ENCODE measurements at regions not wholly inside any gene's neighbourhood (a gene's known extent, or its start where the extent isn't known, plus 50 kb on each side); places are given as distances from the start of the nearest gene placed in this dataset.
"Not testable (repeated sequence)": the region's sequence is repeated elsewhere in the genome, so short reads cannot be mapped to it uniquely, and the experiment has no call there.

DNA sequence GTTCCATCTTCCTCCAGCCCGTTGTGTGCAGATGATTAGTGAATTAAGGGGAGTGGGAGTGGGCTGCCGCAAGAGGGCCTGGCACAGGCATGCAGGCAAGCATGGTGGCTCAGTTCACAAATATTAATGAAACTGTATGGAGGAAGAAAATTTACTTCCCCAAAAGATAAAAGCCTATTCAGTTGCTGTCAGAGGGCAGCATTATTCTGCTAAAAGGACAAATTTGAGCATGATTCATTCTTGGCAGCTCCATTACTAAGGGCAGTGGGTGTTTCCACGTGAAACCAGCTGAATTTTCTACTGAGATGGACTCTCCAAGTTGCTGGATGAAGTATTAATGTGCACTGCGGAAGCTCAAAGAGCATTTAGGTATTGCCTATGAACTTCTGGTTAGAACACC is 90.9 kb upstream of the WDR11 start:
- no peak for DNase-seq

DNA sequence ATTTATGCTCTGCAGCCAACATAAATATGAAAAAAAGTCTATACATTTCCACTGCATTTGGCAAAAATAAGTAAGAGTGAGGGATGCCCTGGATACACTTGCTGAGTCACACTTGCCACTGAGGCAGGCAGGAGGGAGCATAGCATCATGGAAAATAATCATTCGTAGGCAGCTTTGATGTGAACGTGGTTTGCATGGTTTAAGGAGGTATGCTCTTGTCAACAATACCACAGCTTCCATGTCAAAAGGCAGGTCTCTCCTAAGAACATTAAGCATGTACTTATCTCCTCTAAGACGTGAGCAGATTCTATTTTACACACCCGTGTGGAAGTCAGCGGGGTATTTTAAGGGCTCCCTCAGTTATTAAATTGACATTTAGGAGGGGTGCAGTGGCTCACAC is 89.2 kb upstream of the WDR11 start:
- no peak for DNase-seq

DNA sequence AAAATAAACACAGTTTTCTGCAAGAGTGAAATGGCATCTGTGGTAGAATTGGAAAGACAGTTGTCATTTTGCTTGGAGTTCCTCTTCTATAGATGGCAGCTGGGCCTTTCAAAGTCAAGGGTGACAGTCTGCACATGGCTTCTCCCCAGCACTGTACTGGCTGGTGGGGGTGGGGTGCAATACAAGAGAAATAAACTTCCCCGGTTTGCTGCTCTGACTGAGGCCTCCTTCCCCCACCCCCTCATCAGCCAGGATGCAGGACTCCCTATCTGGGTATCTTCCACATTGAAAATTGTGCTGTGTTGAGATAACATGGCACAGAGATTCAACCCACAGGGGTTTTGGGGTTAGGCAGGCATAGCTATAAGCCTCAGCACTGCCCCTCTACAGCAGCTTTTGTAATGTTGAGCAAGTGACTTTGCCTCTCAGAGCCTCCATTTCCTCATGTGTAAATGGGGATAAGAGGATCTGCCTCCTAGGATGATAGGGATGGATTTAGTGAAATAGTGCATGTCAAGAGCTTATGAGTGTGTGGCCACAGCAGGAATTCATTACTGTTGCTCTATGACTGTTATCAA is 85.8 kb upstream of the WDR11 start:
- DNase-seq: no peak

DNA sequence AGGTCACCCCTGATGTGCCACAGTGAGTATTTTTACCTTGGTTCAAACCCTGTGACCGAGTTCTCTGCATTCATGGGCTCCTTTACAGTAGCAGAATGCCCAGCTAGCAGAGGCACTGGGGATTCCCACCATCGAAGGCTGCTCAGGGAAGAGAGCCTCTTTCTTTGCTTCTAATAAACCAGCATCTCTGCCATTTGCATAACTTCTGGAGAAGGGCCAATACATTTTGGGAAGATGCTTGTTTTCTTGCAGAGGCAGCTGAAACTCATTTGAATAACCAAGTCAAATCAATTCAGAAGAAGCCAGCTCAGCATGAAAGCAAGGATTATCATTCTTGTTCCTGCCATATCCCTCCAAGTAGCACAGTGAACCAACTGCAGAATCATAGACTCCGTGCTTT is 82.9 kb upstream of the WDR11 start:
- DNase-seq: no peak

DNA sequence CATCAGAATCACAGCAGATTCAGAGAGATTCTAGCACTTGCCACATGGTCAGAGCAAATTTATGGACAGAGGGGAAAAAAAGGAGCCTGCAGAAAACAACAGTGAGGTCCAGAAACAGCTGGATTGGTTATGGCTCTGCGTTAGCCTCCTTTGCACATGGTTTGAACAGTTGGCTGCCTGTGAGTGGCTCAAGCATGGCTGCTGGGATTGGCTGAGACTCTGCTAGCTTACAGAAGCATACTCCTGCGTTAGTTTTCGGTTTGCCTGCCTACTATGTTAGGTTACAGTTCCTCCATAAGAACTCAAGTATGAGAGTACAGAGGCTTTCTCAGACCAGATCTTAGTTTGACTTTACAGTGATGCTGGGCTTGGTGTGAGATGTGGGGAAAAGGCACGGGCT is 80.7 kb upstream of the WDR11 start:
- DNase-seq: no peak

DNA sequence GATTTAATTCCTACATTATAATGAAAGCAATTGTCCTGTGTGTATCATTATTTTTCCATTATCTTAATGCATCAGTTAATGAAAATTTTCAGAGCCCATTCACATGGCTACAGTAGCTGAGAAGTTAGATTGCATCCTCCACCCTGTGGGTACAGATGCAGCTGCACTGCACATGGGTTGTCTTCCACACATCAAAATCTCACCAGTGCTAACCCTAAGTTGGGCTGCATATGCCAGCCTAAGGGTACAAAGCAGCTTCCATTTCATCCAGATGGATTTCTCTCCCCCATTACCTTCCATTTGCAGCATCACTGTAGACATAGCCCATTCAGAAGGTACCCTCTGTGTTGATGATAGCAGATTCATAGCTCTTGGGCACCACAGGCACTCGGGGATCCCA is 74.7 kb upstream of the WDR11 start:
- DNase-seq: no peak

DNA sequence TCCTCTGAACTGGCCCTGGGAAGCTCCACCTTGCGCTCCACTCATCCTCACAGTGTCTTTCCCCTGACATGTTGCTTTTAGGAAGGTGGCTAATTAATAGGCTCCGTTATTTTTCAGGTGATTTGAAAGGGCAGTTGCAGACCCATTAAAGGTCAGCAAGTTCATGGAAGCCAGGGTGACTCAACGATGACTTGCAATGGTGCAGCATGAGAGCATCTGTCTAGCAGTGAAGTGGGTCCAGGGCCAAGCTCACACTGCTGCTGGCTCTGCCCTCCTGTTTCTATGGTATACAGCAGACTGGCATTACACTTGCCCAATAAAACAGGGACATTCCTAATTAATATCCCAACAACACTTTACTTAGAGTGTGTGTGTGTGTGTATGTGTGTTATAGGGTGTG is 68.8 kb upstream of the WDR11 start:
- DNase-seq: no peak

DNA sequence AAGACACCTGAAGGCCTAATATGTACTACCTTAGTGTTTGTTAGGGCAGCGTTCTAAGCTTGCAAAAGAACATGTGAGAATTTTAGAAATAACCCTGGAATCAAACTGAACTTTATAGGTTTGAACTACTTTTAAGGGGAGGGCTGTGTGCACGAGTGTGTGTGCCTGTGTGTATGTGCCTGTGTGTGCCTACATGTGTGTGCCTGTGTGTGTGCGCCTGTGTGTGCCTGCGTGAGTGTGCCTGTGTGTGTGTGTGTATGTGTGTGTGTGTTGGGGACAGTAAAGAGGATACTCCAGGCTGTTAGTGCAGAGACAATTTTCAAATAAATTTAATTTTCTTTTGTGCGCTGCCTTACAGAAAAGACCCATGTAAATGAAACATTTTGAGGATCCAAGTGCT is 68.1 kb upstream of the WDR11 start:
- DNase-seq: no peak

DNA sequence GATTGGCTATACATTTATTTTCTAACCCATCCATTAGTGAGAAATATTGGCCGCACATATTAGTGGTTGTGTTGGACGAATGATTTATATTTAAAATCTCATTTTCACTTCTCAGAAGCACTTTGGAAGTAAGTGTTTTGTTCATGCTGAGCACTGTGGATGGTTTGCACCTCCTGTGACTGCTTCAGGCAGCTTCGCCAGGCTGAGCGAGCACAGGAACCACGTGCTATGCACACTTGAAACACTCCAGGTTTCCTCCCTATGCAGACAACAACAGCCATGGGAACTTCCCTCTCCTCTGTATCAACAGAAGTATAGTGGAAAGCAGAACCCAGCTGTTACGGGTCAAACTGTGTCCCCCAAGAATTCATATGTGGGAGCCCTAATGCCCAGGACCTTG is 67.3 kb upstream of the WDR11 start:
- DNase-seq: no peak

DNA sequence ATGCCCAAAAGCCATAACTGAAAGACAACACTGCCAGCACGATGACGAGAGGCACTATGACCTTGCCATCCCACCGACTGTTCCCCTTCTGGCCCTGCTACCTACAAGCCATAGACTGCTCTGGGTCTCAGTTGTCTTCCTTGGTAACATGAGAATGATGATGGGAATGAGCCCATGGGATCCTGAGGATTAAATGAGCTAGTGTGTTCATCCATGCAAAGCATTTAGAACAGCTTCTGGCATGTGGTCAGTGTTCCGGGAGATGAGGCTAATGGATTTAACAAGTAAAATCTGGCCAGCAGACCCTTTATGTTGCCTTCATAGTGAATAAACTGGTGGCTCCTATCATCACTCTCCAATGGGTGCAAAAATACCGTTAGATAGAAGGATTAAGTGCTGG is 62.4 kb upstream of the WDR11 start:
- DNase-seq: no peak

DNA sequence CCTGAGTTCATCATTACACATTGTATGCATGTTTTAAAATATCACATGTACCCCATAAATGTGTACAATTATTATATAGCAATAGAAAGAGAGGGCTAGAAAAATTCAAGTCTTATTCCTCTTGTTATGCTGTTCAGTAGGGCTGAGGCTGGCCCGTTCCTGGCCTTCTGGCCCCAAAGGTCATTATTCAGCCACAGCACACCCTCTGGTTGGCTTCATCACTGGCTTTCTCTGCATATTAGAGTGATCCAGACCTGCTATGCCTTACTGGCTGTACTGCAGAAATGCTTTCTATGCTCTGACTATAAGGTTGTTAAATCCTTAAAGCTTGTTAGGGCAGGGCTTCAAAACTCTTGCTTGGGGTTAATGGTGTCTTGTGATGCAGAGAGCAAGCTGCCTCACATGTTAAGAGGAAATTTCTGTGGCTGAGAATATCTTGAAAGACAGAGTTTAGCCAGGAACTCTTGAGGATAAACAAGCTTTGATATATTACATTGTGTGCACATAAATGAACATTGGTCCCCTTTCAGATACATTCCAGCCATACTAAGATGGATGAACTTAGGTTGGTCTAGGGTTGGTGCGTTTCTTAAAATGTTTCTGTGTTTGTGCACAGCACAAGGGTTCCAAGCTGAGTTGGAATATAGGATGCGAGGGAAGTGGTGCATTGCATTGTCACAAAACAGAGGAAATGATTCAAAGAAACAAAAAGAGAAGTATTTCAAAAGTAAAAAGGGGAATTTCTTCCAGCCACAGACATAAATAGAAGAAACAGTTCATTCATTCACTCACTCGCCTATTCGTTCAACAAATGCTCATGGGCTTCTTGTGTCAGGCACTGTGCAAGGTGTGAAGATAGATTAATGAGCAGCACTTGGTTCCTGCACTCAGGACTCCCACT is 61.6 kb upstream of the WDR11 start:
- no peak for DNase-seq

DNA sequence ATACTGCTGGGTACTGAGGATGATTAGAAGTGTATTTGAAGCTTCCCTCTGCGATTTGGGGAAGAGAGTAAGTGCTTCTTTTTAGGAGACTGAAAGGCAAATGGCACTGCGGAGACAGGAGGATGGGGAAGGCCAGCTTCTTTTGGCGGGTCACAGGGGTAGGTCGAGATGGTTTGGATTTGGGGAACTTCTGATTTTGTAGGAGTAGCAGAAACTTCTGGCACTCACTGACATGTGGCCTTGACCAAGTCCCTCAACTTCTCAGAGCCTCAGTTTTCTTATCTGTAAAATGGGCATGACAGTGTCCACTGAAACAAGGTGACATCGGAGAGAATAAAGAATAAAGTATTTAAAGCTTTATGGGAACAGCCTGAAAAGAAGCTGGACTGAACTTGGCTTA is 59.8 kb upstream of the WDR11 start:
- DNase-seq: no peak

DNA sequence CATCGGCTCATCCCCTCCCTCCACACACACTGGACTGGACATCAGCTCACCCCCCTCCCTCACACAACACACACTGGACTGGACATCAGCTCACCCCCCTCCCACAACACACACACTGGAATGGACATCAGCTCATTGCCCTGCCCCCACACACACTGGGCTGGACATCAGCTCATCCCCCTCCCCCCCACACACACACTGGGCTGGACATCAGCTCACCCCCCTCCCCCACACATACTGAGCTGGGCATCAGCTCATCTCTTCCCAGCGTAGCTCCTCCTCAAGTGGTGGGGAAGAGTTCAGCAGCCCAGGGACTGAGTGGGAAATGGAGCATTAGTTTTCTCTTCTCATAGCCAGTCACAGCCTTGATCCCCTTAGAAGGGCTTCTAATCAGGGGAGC is 58.1 kb upstream of the WDR11 start:
- DNase-seq: no peak

DNA sequence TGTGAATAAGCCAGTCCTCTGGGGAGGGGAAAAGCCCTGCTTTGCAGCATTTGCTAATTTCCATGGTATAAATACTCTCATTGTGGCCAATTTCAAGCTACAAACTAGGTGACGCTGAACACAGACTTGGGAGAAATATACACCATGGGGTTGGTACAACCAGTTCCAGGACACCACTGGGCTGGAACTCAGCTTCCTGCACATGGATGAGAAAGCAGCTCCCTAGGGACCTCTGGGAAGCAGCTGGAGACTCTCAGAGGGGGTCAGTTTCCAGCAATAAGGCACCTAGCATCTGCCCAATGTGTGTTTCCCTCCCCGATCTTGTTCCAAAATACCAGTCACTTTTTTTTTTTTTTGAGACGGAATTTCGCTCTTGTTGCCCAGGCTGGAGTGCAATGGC is 56.8 kb upstream of the WDR11 start:
- DNase-seq: no peak

DNA sequence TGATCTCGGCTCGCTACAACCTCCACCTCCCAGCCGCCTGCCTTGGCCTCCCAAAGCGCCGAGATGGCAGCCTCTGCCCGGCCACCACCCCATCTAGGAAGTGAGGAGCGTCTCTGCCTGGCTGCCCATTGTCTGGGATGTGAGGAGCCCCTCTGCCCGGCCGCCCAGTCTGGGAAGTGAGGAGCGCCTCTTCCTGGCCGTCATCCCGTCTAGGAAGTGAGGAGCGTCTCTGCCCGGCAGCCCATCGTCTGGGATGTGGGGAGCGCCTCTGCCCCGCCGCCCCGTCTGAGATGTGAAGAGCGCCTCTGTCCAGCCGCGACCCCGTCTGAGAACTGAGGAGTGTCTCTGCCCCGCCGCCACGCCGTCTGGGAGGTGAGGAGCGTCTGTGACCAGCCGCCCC is 52.9 kb upstream of the WDR11 start:
- not testable (repeated sequence) for DNase-seq

DNA sequence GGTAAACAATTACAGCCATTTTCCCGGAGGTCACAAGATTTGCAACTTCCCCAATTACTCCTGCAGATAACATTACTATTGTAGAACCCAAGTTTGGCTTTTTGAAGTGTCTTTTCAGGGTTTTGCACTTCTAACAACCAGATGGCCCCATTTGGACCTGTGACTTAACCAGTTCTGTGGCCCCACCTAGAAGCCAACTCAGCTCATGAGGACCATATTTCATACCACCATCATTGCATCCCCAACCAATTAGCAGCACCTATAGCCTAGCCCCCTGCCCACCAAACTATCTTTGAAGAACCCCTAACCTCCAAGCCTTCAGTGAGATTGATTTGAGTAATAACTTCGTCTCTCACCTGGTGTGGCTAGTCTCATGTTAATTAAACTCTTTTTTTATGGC is 51.3 kb upstream of the WDR11 start:
- no peak for DNase-seq

DNA sequence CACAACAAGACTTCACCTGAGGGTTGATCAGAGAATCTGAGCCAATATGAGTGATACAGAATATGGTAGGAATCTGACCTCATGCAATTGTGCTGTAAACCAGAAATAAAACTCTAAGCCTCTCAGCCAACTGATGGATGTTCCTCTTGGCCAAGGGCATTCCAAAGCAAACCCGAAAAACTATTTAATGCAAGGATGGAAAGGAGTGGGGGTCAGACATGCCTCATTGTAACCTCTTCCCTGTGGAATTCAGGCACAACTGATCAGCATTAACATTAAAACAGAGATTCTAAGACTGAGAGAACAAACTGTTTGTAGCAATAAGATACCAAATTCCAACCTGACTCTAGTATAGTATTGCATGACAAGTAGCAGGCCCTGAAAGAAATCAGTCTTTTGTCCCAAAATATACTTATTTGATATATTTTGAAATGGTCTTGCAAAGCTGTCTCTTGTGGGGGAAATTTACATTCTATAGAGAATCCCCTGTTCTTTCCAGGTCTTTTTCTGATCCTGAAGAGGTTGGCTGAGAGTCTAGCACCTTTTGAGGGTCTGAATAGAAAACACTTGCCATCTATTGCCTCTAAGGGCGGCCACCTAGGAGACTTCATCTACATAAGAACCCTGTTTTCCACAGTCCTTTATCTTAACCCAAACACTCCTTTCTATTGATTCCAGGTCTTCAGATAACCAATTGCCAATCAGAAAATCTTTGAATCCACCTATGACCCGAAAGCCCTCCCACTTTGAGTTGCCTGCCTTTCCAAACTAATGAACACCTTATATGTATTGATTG is 50.4 kb upstream of the WDR11 start:
- no peak for DNase-seq

Data from Kasumi-1 (cell line).